ENCODE measurements at regions not wholly inside any gene's neighbourhood (a gene's known extent, or its start where the extent isn't known, plus 50 kb on each side); places are given as distances from the start of the nearest gene placed in this dataset.

- Histone ChIP-seq H4K20me1 (ENCODE audit: insufficient read depth, low read length) (no peaks in the 10 kb centered on the region), H3K9ac (ENCODE audit: insufficient read depth, low read depth, low read length) (no peak overlapping the region), H2AFZ (ENCODE audit: low read length) (no peak overlapping the region), H3K9me3 (ENCODE audit: low read length) (no peaks in the 10 kb centered on the region), H3K4me3 (replicated peaks in 1 of 3; ENCODE audit: insufficient read depth in 1 of 3, low read depth in 2 of 3, low read length in 3 of 3) (no peak overlapping the region), H3K36me3 (replicated peaks in 1 of 2; ENCODE audit: control insufficient read depth in 1 of 2, insufficient read depth in 2 of 2, low read length in 2 of 2) (no peaks in the 10 kb centered on the region), H3K27me3 (ENCODE audit: control insufficient read depth in 1 of 2, insufficient read depth in 2 of 2, low read length in 2 of 2) (no peaks in the 10 kb centered on the region), H3K79me2 (ENCODE audit: insufficient read depth, low read length) (no peaks in the 10 kb centered on the region), H3K27ac (ENCODE audit: extremely low read length, insufficient read depth, low read length) (no peak overlapping the region), H3K4me1 (ENCODE audit: insufficient read depth, low read length) (no peaks in the 10 kb centered on the region), H3K4me2 (ENCODE audit: low read depth, low read length) (no peak overlapping the region)
- DNase-seq (ENCODE audit: low spot score) = no peak
- intact Hi-C loops (cut with micrococcal nuclease; ENCODE audit: unreplicated experiment) (no loop called here), in situ Hi-C loops (cut with HindIII; ENCODE audit: extremely low pct_ligation_motif_present, low pct_unique_long_range_greater_than_20kb) (no loop called here)
- CTCF ChIA-PET (ENCODE audit: low intra/inter-chr PET ratio, low total read pairs) = no interaction called here
- ATAC-seq = no peak
- POLR2A ChIA-PET = no interaction called here
- TF ChIP-seq ZNF576 (CRISPR knock-in tag; IDR thresholded peaks at IDR 0.05) = no peak
- no TSS peak for BruUV-seq (replicated peaks)
- no peak for FAIRE-seq
These were observed 231.6 kb upstream of the TNC start for GRCh38 chr9:115349542-115349941.

DNA sequence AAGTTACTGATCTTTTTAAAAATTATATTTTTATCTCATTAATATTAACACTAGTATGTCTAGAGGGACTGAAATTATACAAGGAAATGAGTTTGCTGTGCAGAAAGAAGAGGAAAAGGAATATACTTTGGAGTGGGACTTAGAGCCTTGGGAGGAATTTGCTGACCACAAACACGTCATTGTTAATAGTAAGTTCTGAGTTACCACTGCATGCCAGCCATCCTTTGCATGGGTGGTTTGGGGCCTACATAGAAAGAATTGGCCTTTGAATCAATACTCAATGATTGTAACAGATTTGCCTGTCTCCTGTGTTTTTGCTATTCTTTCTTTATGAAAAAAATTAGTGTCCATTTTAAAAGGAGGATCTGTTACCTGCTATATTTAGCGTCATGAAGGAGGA lies 232.6 kb upstream of the TNC start:
- in situ Hi-C loops (cut with HindIII; ENCODE audit: extremely low pct_ligation_motif_present, low pct_unique_long_range_greater_than_20kb) = no loop called here

More for the DNA sequence above, 232.6 kb upstream of the TNC start:
- H3K4me2 ChIP-seq (ENCODE audit: low read depth, low read length) = no peak overlapping the region
- intact Hi-C loops (cut with micrococcal nuclease; ENCODE audit: unreplicated experiment) = loop anchor here (10.0 kb wide), 1 partner anchor 686 kb away; no protein-coding TSS in a partner anchor
- H4K20me1 ChIP-seq (ENCODE audit: insufficient read depth, low read length) = no peaks in the 10 kb centered on the region
- H3K9ac ChIP-seq (ENCODE audit: insufficient read depth, low read depth, low read length) = no peak overlapping the region
- no TSS peak for BruUV-seq (replicated peaks)
- POLR2A ChIA-PET = no interaction called here
- H3K27ac ChIP-seq (ENCODE audit: extremely low read length, insufficient read depth, low read length) = no peak overlapping the region
- 4% methylated on average over 2 of the region's 2 CpGs for WGBS (ENCODE audit: low lambda C conversion rate)
- DNase-seq (ENCODE audit: low spot score) (no peak), FAIRE-seq (no peak), ATAC-seq (no peak)
- no peaks in the 10 kb centered on the region for H3K4me1 ChIP-seq (ENCODE audit: insufficient read depth, low read length)
- no peak overlapping the region for H3K4me3 ChIP-seq (replicated peaks in 1 of 3; ENCODE audit: insufficient read depth in 1 of 3, low read depth in 2 of 3, low read length in 3 of 3)
- no peak overlapping the region for H2AFZ ChIP-seq (ENCODE audit: low read length)
- no peaks in the 10 kb centered on the region for H3K9me3 ChIP-seq (ENCODE audit: low read length)
- H3K79me2 ChIP-seq (ENCODE audit: insufficient read depth, low read length) = no peaks in the 10 kb centered on the region
- H3K27me3 ChIP-seq (ENCODE audit: control insufficient read depth in 1 of 2, insufficient read depth in 2 of 2, low read length in 2 of 2) = no peaks in the 10 kb centered on the region
- no peak for TF ChIP-seq ATF7 (IDR thresholded peaks at IDR 0.05)
- TF ChIP-seq ATF7 (CRISPR knock-in tag; IDR thresholded peaks at IDR 0.05) = no peak
- TF ChIP-seq BRD4 (CRISPR knock-in tag; IDR thresholded peaks at IDR 0.05) = no peak
- TF ChIP-seq, protein P1, sequence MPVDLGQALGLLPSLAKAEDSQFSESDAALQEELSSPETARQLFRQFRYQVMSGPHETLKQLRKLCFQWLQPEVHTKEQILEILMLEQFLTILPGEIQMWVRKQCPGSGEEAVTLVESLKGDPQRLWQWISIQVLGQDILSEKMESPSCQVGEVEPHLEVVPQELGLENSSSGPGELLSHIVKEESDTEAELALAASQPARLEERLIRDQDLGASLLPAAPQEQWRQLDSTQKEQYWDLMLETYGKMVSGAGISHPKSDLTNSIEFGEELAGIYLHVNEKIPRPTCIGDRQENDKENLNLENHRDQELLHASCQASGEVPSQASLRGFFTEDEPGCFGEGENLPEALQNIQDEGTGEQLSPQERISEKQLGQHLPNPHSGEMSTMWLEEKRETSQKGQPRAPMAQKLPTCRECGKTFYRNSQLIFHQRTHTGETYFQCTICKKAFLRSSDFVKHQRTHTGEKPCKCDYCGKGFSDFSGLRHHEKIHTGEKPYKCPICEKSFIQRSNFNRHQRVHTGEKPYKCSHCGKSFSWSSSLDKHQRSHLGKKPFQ (CRISPR knock-in tag; IDR thresholded peaks at IDR 0.05; ENCODE audit: insufficient replicate concordance) = no peak
- TF ChIP-seq POLR2AphosphoS2 (IDR thresholded peaks at IDR 0.05; ENCODE audit: low read depth, low read length) = no peak
- TF ChIP-seq, protein P2, sequence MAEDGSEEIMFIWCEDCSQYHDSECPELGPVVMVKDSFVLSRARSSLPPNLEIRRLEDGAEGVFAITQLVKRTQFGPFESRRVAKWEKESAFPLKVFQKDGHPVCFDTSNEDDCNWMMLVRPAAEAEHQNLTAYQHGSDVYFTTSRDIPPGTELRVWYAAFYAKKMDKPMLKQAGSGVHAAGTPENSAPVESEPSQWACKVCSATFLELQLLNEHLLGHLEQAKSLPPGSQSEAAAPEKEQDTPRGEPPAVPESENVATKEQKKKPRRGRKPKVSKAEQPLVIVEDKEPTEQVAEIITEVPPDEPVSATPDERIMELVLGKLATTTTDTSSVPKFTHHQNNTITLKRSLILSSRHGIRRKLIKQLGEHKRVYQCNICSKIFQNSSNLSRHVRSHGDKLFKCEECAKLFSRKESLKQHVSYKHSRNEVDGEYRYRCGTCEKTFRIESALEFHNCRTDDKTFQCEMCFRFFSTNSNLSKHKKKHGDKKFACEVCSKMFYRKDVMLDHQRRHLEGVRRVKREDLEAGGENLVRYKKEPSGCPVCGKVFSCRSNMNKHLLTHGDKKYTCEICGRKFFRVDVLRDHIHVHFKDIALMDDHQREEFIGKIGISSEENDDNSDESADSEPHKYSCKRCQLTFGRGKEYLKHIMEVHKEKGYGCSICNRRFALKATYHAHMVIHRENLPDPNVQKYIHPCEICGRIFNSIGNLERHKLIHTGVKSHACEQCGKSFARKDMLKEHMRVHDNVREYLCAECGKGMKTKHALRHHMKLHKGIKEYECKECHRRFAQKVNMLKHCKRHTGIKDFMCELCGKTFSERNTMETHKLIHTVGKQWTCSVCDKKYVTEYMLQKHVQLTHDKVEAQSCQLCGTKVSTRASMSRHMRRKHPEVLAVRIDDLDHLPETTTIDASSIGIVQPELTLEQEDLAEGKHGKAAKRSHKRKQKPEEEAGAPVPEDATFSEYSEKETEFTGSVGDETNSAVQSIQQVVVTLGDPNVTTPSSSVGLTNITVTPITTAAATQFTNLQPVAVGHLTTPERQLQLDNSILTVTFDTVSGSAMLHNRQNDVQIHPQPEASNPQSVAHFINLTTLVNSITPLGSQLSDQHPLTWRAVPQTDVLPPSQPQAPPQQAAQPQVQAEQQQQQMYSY (CRISPR knock-in tag; IDR thresholded peaks at IDR 0.05) = no peak
- no peak for TF ChIP-seq ZNF569 (CRISPR knock-in tag; IDR thresholded peaks at IDR 0.05; ENCODE audit: borderline replicate concordance)
- CTCF ChIA-PET (ENCODE audit: low intra/inter-chr PET ratio, low total read pairs) = no interaction called here
- no peaks in the 10 kb centered on the region for H3K36me3 ChIP-seq (replicated peaks in 1 of 2; ENCODE audit: control insufficient read depth in 1 of 2, insufficient read depth in 2 of 2, low read length in 2 of 2)
